GM12891 (cell line): ENCODE measurements at regions not wholly inside any gene's neighbourhood (a gene's known extent, or its start where the extent isn't known, plus 50 kb on each side); places are given as distances from the start of the nearest gene placed in this dataset.

Experiments used
- PAX5 ChIP-seq: IDR thresholded peaks from 2 replicates; pipeline ENCODE4 v1.6.1; 2011; ENCODE audit warnings: low read length, moderate library complexity, mild to moderate bottlenecking; ENCODE audit not compliant: insufficient read depth, severe bottlenecking
- POLR2A ChIP-seq: IDR thresholded peaks from 2 replicates; pipeline ENCODE4 v1.6.1; 2011; ENCODE audit warnings: low read depth, low read length, control low read depth
- POLR2AphosphoS5 ChIP-seq: IDR thresholded peaks from 2 replicates; pipeline ENCODE4 v1.6.1; 2011; ENCODE audit warnings: low read depth, low read length, control low read depth
- POU2F2 ChIP-seq: IDR thresholded peaks from 2 replicates; pipeline ENCODE4 v1.6.1; 2011; ENCODE audit warnings: low read depth, mild to moderate bottlenecking, control low read depth, low read length, moderate library complexity
- SPI1 ChIP-seq: IDR thresholded peaks from 2 replicates; pipeline ENCODE4 v1.6.1; 2011; ENCODE audit warnings: low read depth, low read length, control low read depth
- TAF1 ChIP-seq: IDR thresholded peaks from 2 replicates; pipeline ENCODE4 v1.6.1; 2011; ENCODE audit warnings: low read depth, low read length, control low read depth

DNA sequence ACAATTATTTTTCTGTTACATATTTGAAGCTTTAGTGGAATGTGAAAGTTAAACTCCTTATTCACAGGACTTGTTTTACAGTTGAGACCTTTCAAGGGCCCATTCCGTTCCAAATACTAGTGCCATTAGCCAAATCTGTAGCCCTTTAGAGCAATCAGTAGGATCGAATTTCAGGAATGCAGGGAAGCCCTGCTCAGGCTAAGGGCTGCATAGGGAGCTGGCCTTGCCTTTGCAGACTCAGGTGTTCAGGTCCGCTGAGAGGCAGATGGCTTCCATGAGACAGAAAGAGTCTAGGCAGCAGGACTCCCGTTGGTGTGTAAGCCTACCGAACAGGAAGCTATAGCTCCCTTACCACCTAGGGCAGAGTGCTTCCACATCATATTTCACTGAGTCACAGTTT, 150.1 kb upstream of the SLC27A6 start:
- no peak for TF ChIP-seq POLR2A
- no peak for TF ChIP-seq POLR2AphosphoS5
- no peak for TF ChIP-seq TAF1
- TF ChIP-seq PAX5, result no peak
- TF ChIP-seq SPI1, result no peak
- TF ChIP-seq POU2F2, result no peak
